Gastrocnemius medialis (tissue), 4 donors: ENCODE measurements at regions not wholly inside any gene's neighbourhood (a gene's known extent, or its start where the extent isn't known, plus 50 kb on each side); places are given as distances from the start of the nearest gene placed in this dataset.

ENCODE experiments used
- ATAC-seq, 2 donors: fragments of 150-250 bp; one replicate each; pipeline ENCODE4 v1.9.1; 2016
- DNase-seq, 2 donors: peaks; one replicate each; pipeline ENCODE4 v3.0.0-alpha.2; 2019
- H3K27ac ChIP-seq, 4 donors: fragments of 200-600 bp; sonication (generic); 1 replicate in 1 of 4; 2 replicates in 3 of 4; pipeline ENCODE4 v1.5.1; 2016 to 2018; ENCODE audit warnings: mild to moderate bottlenecking in 2 of 4, moderate library complexity in 1 of 4
- H3K27me3 ChIP-seq, 3 donors: fragments of 200-600 bp; sonication (generic) in 2 of 3; 1 replicate in 1 of 3; 2 replicates in 2 of 3; pipeline versions ENCODE4 v1.5.1 to v1.6.0; 2016 to 2019; ENCODE audit warnings: mild to moderate bottlenecking in 1 of 3, moderate library complexity in 1 of 3
- H3K36me3 ChIP-seq, 2 donors: fragments of 200-600 bp; sonication (generic) in 1 of 2; one replicate each; pipeline ENCODE4 v1.5.1; 2017 to 2018
- H3K4me1 ChIP-seq, 2 donors: fragments of 200-600 bp; sonication (generic) in 1 of 2; one replicate each; pipeline ENCODE4 v1.5.1; 2016 to 2017; ENCODE audit warnings: mild to moderate bottlenecking in 2 of 2
- H3K4me3 ChIP-seq, 4 donors: fragments of 200-600 bp; sonication (generic) in 3 of 4; 1 replicate in 1 of 4; 2 replicates in 3 of 4; pipeline ENCODE4 v1.5.1; 2016 to 2019; ENCODE audit warnings: mild to moderate bottlenecking in 2 of 4
- H3K9me3 ChIP-seq, 3 donors: fragments of 200-600 bp; sonication (generic) in 2 of 3; 1 replicate in 1 of 3; 2 replicates in 2 of 3; pipeline ENCODE4 v1.5.1; 2016 to 2019
- POLR2A ChIP-seq, 2 donors: fragments of 450-650 bp; IDR thresholded peaks; one replicate each; pipeline ENCODE4 v1.6.1; 2017; ENCODE audit warnings: antibody characterized with exemption in 2 of 2, mild to moderate bottlenecking in 2 of 2, moderate library complexity in 2 of 2
- in situ Hi-C, 4 donors: fragments of 200-750 bp; cut with MboI; loops; one replicate each; pipeline versions ENCODE4 v1.15.0 to v1.8.0; 2017; ENCODE audit warnings: low sequenced_read_pairs in 4 of 4
- intact Hi-C: fragments of 100-400 bp; cut with DNase I; formaldehyde crosslinking; loops from one replicate; pipeline ENCODE4 v1.15.1; 2023; ENCODE audit warnings: low total_unique reads
- TF ChIP-seq, protein P1 (sequence below), 5 experiments: fragments of 450-650 bp in 3 of 5; fragments of 200-600 bp in 2 of 5; sonication (generic) in 2 of 5; IDR thresholded peaks in 4 of 5; conservative IDR thresholded peaks in 1 of 5; 1 replicate in 4 of 5; 2 replicates in 1 of 5; pipeline ENCODE4 v1.5.1; 2016 to 2019; ENCODE audit warnings: antibody characterized with exemption in 5 of 5, mild to moderate bottlenecking in 3 of 5, moderate library complexity in 3 of 5

DNA sequence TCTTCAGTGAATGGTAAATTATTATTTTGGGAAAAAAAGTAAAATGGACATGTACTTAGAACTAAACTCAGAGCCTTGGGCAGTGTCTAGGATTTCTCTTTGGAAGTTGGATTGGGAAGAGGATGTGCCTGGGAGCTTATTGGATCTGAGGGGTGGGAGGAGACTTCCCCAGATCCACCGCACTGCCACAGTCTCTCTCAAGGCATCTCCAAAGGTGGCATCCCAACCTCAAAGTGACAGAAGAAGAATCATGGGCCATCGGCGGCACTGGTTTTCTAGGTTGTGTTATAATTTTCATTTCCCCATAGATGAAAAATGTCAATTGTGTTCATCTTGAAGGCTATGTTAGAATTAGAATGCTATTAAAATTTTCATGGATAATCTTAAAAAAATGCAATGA is 66.8 kb upstream of the CD93 start:
- in situ Hi-C loops (loop anchor here (10.0 to 25.0 kb wide), 2 partner anchors 202 to 484 kb away; partner anchors contain the start of genes CST3 (in 4 of the 4) and NXT1 (in 2 of the 4)), intact Hi-C loops (loop anchor here (2.0 kb wide), 2 partner anchors 16 to 208 kb away; no protein-coding TSS in a partner anchor)
- H3K27ac ChIP-seq = peak overlapping the region; percentile 94 to 99 (median 94)
- H3K36me3 ChIP-seq = no peaks in the 10 kb centered on the region
- peaks cover 77 to 86% of the 10 kb centered on the region in 2 donors for H3K4me1 ChIP-seq
- H3K9me3 ChIP-seq = no peaks in the 10 kb centered on the region
- no peak for DNase-seq
- no peak for TF ChIP-seq POLR2A (IDR thresholded peaks at IDR 0.05)
- TF ChIP-seq, protein P1, sequence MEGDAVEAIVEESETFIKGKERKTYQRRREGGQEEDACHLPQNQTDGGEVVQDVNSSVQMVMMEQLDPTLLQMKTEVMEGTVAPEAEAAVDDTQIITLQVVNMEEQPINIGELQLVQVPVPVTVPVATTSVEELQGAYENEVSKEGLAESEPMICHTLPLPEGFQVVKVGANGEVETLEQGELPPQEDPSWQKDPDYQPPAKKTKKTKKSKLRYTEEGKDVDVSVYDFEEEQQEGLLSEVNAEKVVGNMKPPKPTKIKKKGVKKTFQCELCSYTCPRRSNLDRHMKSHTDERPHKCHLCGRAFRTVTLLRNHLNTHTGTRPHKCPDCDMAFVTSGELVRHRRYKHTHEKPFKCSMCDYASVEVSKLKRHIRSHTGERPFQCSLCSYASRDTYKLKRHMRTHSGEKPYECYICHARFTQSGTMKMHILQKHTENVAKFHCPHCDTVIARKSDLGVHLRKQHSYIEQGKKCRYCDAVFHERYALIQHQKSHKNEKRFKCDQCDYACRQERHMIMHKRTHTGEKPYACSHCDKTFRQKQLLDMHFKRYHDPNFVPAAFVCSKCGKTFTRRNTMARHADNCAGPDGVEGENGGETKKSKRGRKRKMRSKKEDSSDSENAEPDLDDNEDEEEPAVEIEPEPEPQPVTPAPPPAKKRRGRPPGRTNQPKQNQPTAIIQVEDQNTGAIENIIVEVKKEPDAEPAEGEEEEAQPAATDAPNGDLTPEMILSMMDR (IDR thresholded peaks at IDR 0.05 in 4 of 5, conservative IDR thresholded peaks at IDR 0.05 in 1 of 5) = no peak
- H3K4me3 ChIP-seq = no peak overlapping the region
- ATAC-seq = no peak
- no peaks in the 10 kb centered on the region for H3K27me3 ChIP-seq

DNA sequence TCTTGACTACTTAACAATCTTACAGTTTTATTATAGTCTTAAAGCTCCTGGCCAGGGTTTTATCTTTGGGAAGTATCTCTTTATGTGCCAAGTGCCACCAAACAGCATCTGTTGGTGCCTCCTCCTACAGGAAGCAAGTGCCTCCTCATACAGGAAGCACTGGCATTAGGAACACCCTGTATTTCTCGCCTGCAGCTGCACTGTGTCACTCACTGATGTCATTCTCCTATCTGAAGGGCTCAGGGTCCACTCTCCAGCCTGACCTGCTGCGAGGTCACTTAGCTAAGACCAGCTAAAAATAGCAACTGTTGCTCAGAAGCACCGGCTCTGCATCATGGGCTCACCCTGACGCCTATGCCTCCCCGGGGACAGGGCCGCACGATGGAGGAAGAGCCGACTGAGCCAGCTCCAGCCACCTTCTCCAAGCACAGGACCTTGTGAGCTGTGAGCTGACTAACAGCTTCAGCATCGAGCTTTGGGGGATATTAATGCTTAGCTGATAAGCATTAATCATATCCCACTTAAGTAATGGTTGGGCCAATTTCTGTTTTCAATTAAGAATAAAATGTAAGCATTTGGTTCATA is 66.3 kb upstream of the CD93 start:
- peak; percentile 94 to 98 for DNase-seq
- Histone ChIP-seq H3K27ac (peak overlapping the region; percentile 94 to 99 (median 94)), H3K27me3 (no peaks in the 10 kb centered on the region), H3K4me3 (no peak overlapping the region), H3K36me3 (no peaks in the 10 kb centered on the region), H3K4me1 (peaks cover 80 to 86% of the 10 kb centered on the region in 2 donors), H3K9me3 (no peaks in the 10 kb centered on the region)
- ATAC-seq = peak; percentile 66 to 71
- in situ Hi-C loops (loop anchor here (10.0 to 25.0 kb wide), 2 partner anchors 202 to 485 kb away; partner anchors contain the start of genes CST3 (in 4 of the 4) and NXT1 (in 2 of the 4)), intact Hi-C loops (loop anchor here (2.0 kb wide), 2 partner anchors 16 to 208 kb away; no protein-coding TSS in a partner anchor)
- peak; percentile 93 for TF ChIP-seq POLR2A (IDR thresholded peaks at IDR 0.05)
- TF ChIP-seq, protein P1 (IDR thresholded peaks at IDR 0.05 in 4 of 5, conservative IDR thresholded peaks at IDR 0.05 in 1 of 5) = peak in 1 of 5 experiments; percentile 15

DNA sequence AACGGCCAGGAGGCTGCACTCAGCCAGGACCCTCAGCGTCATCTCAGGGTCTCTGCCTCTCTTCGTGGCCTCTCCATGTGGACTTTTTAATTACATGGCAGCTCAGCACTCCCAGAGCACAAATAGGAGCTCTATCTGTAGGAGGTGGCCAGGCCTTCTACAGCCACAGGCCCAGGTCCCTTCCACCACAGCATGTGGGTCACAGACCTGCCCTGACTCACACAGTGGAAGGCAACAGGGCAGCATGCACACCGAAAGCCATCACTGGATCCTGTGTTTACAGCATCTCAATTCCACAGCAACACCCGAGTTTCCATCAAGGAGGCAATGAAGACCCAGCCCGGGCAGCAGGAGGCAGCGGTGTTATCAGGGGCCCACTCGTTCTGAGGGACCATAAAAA is 65.8 kb upstream of the CD93 start:
- Histone ChIP-seq H3K4me3 (no peak overlapping the region), H3K27me3 (no peaks in the 10 kb centered on the region), H3K36me3 (no peaks in the 10 kb centered on the region), H3K27ac (peak overlapping the region; percentile 94 to 99 (median 94)), H3K9me3 (no peaks in the 10 kb centered on the region), H3K4me1 (peaks cover 84 to 88% of the 10 kb centered on the region in 2 donors)
- in situ Hi-C loops (loop anchor here (10.0 to 25.0 kb wide), 2 partner anchors 203 to 485 kb away; partner anchors contain the start of genes CST3 (in 4 of the 4) and NXT1 (in 2 of the 4)), intact Hi-C loops (loop anchor here (2.0 kb wide), 2 partner anchors 15 to 209 kb away; no protein-coding TSS in a partner anchor)
- no peak for ATAC-seq
- TF ChIP-seq, protein P1 (IDR thresholded peaks at IDR 0.05 in 4 of 5, conservative IDR thresholded peaks at IDR 0.05 in 1 of 5) = no peak
- no peak for TF ChIP-seq POLR2A (IDR thresholded peaks at IDR 0.05)
- peak in 1 of 2 donors; percentile 46 for DNase-seq

DNA sequence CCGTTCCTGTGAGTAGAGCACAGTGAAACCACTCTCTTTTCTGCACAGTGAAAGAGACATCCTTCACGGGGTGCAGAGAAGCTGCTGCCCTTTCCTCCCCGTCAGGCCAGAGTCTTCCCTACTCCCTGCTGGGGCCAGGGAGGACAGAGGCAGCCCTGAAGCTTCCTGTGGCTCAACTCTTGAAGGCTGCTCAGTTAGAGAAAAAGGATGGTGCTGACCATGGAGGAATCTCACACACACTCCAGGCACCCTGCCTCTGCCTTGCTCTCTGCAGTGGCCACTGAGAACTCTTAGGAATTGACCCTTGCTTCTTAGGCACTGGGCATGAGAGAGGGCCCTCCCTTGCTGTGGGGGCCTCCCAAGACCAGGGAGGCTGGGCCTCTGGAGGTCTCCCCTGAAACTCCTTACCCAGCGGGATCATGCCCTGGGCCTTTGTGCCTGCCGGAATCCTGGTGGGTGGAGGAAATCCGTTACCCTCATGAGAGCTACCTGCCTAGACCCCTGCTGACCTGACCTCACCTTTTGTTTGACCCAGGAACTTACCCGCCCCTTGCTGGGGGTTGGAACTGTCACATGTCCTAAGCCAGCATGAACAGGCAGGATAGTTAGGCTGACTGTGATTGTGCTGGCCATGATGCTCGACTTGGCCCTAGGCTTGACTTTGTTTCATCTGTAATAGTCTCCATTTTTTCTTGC is 65.0 kb upstream of the CD93 start:
- Histone ChIP-seq H3K36me3 (no peaks in the 10 kb centered on the region), H3K4me1 (peaks cover 82 to 86% of the 10 kb centered on the region in 2 donors), H3K9me3 (no peaks in the 10 kb centered on the region), H3K27ac (peak overlapping the region; percentile 94 to 99 (median 94)), H3K27me3 (no peaks in the 10 kb centered on the region), H3K4me3 (no peak overlapping the region)
- in situ Hi-C loops = loop anchor here (10.0 to 25.0 kb wide), 2 partner anchors 204 to 486 kb away; partner anchors contain the start of genes CST3 (in 4 of the 4) and NXT1 (in 2 of the 4)
- TF ChIP-seq, protein P1 (IDR thresholded peaks at IDR 0.05 in 4 of 5, conservative IDR thresholded peaks at IDR 0.05 in 1 of 5) = no peak
- no peak for TF ChIP-seq POLR2A (IDR thresholded peaks at IDR 0.05)
- ATAC-seq = no peak
- DNase-seq = no peak
- intact Hi-C loops = no loop called here
